CD14-positive monocyte (primary cell): ENCODE measurements at regions not wholly inside any gene's neighbourhood (a gene's known extent, or its start where the extent isn't known, plus 50 kb on each side); places are given as distances from the start of the nearest gene placed in this dataset.

Experiments
- DNase-seq, 3 donors: peaks; one replicate each; pipeline ENCODE4 v3.0.0-alpha.2; 2011 to 2022
- H2AFZ ChIP-seq: 2 replicates; pipeline ENCODE4 v1.6.0; 2012; ENCODE audit warnings: mild to moderate bottlenecking, low read depth, low read length, inconsistent platforms; ENCODE audit not compliant: insufficient read depth, poor library complexity, severe bottlenecking
- H3K27ac ChIP-seq, 2 donors: 1 replicate in 1 of 2; 2 replicates in 1 of 2; pipeline ENCODE4 v1.5.1; 2012 to 2013; ENCODE audit warnings: low read length in 2 of 2, control low read depth in 1 of 2, inconsistent platforms in 1 of 2, low read depth in 1 of 2, mild to moderate bottlenecking in 1 of 2
- H3K27me3 ChIP-seq, 2 donors: one replicate each; pipeline versions ENCODE4 v1.6.0 to v1.6.1; 2011 to 2013; ENCODE audit warnings: low read length in 2 of 2; ENCODE audit not compliant: control insufficient read depth in 2 of 2, insufficient read depth in 2 of 2
- H3K36me3 ChIP-seq, 2 donors: replicated peaks in 1 of 2; 1 replicate in 1 of 2; 2 replicates in 1 of 2; pipeline versions ENCODE4 v1.5.1 to v1.6.1; 2012 to 2013; ENCODE audit warnings: low read length in 2 of 2, control low read depth in 1 of 2, inconsistent platforms in 1 of 2, mild to moderate bottlenecking in 1 of 2; ENCODE audit not compliant: insufficient read depth in 2 of 2, control insufficient read depth in 1 of 2
- H3K4me1 ChIP-seq, 2 donors: 1 replicate in 1 of 2; 2 replicates in 1 of 2; pipeline versions ENCODE4 v1.5.1 to v1.6.1; 2012 to 2013; ENCODE audit warnings: low read length in 2 of 2, control low read depth in 1 of 2, inconsistent platforms in 1 of 2, mild to moderate bottlenecking in 1 of 2, moderate library complexity in 1 of 2; ENCODE audit not compliant: insufficient read depth in 2 of 2, control insufficient read depth in 1 of 2
- H3K4me2 ChIP-seq: replicated peaks from 2 replicates; pipeline ENCODE3; 2012; ENCODE audit warnings: low read length, moderate library complexity, mild to moderate bottlenecking; ENCODE audit not compliant: poor library complexity, severe bottlenecking; ENCODE audit errors: extremely low read depth
- H3K4me3 ChIP-seq, 3 experiments: fragments of 200-600 bp in 1 of 3; sonication (generic) in 1 of 3; replicated peaks in 1 of 3; 1 replicate in 2 of 3; 2 replicates in 1 of 3; pipeline ENCODE4 v1.5.1; 2011 to 2013; ENCODE audit warnings: low read length in 3 of 3, mild to moderate bottlenecking in 3 of 3, control low read depth in 2 of 3, low read depth in 2 of 3, inconsistent platforms in 1 of 3, moderate library complexity in 1 of 3
- H3K79me2 ChIP-seq: 2 replicates; pipeline ENCODE4 v1.6.0; 2012; ENCODE audit warnings: mild to moderate bottlenecking, control low read depth, inconsistent platforms, low read length, moderate library complexity; ENCODE audit not compliant: insufficient read depth
- H3K9ac ChIP-seq: 2 replicates; pipeline ENCODE4 v1.6.0; 2017; ENCODE audit warnings: low read length, mild to moderate bottlenecking; ENCODE audit not compliant: insufficient read depth, poor library complexity, severe bottlenecking
- H3K9me3 ChIP-seq, 2 donors: replicated peaks in 1 of 2; 1 replicate in 1 of 2; 2 replicates in 1 of 2; pipeline versions ENCODE4 v1.5.1 to v1.6.1; 2012 to 2013; ENCODE audit warnings: low read length in 2 of 2, control low read depth in 1 of 2; ENCODE audit not compliant: control insufficient read depth in 1 of 2, insufficient read depth in 1 of 2
- H4K20me1 ChIP-seq: 2 replicates; pipeline ENCODE4 v1.6.0; 2012; ENCODE audit warnings: mild to moderate bottlenecking, low read length, control low read depth, moderate library complexity; ENCODE audit not compliant: insufficient read depth
- H3K27ac Mint-ChIP-seq, 7 donors: one replicate each; pipeline ENCODE4 v1.8.0; 2020; ENCODE audit warnings: mild to moderate bottlenecking in 7 of 7, mixed read lengths in 7 of 7, moderate library complexity in 6 of 7, inconsistent platforms in 2 of 7
- H3K27me3 Mint-ChIP-seq, 3 donors: one replicate each; pipeline ENCODE4 v1.8.0; 2021 to 2022; ENCODE audit warnings: low read depth in 3 of 3, mild to moderate bottlenecking in 3 of 3, mixed read lengths in 3 of 3, moderate library complexity in 3 of 3, inconsistent platforms in 1 of 3
- H3K36me3 Mint-ChIP-seq, 2 donors: one replicate each; pipeline ENCODE4 v1.8.0; 2020; ENCODE audit warnings: mixed read lengths in 2 of 2, inconsistent platforms in 1 of 2, mild to moderate bottlenecking in 1 of 2
- H3K4me1 Mint-ChIP-seq: one replicate; pipeline ENCODE4 v1.8.0; 2020; ENCODE audit warnings: mild to moderate bottlenecking, mixed read lengths
- H3K4me3 Mint-ChIP-seq, 2 donors: one replicate each; pipeline ENCODE4 v1.8.0; 2020; ENCODE audit warnings: mild to moderate bottlenecking in 2 of 2, mixed read lengths in 2 of 2, moderate library complexity in 1 of 2
- H3K9me3 Mint-ChIP-seq, 7 donors: one replicate each; pipeline ENCODE4 v1.8.0; 2020 to 2022; ENCODE audit warnings: mixed read lengths in 7 of 7, mild to moderate bottlenecking in 6 of 7, moderate library complexity in 6 of 7, inconsistent platforms in 2 of 7
- WGBS: methylation state at CpG from one replicate; pipeline ENCODE4 v1.1.5; 2013; ENCODE audit warnings: missing lambda C conversion rate; ENCODE audit not compliant: insufficient coverage; 5-methylcytosine and 5-hydroxymethylcytosine counted together
- intact Hi-C, 2 donors: fragments of 100-400 bp; cut with micrococcal nuclease; formaldehyde crosslinking; loops; one replicate each; pipeline versions ENCODE4 v1.15.0 to v1.15.1; 2023
- TF ChIP-seq, protein P1 (sequence below): fragments of 200-600 bp; IDR thresholded peaks from one replicate; pipeline ENCODE4 v1.8.0; 2022; ENCODE audit warnings: antibody characterized with exemption, mild to moderate bottlenecking

DNA sequence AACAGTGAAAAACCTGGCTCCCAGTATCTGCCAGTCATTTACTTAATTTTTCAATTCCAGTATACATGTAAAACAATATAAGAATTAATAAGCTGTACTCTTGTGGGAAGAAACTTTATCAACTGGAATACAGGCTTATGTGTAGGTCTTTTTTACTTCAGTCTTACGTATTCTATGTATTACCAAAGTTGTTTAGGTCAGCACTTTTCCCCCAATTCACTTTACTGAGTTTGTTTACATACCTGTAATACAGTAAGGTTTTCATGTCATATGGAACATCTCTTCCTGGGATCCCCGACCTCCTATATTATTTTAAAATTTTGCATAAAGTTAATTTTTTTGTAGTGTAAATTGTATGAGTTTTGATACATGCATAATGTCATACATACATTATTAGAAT, 181.8 kb upstream of the OLFM3 start:
- Histone ChIP-seq H3K9me3 (no peaks in the 10 kb centered on the region), H3K79me2 (no peaks in the 10 kb centered on the region), H3K36me3 (no peaks in the 10 kb centered on the region), H3K4me1 (no peaks in the 10 kb centered on the region), H3K4me2 (no peak overlapping the region), H2AFZ (no peak overlapping the region), H3K9ac (no peak overlapping the region), H3K27me3 (no peaks in the 10 kb centered on the region), H3K27ac (no peak overlapping the region), H3K4me3 (no peak overlapping the region), H4K20me1 (no peaks in the 10 kb centered on the region)
- TF ChIP-seq, protein P1, sequence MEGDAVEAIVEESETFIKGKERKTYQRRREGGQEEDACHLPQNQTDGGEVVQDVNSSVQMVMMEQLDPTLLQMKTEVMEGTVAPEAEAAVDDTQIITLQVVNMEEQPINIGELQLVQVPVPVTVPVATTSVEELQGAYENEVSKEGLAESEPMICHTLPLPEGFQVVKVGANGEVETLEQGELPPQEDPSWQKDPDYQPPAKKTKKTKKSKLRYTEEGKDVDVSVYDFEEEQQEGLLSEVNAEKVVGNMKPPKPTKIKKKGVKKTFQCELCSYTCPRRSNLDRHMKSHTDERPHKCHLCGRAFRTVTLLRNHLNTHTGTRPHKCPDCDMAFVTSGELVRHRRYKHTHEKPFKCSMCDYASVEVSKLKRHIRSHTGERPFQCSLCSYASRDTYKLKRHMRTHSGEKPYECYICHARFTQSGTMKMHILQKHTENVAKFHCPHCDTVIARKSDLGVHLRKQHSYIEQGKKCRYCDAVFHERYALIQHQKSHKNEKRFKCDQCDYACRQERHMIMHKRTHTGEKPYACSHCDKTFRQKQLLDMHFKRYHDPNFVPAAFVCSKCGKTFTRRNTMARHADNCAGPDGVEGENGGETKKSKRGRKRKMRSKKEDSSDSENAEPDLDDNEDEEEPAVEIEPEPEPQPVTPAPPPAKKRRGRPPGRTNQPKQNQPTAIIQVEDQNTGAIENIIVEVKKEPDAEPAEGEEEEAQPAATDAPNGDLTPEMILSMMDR, result no peak
- Mint-ChIP-seq H3K27me3 (no peaks in the 10 kb centered on the region), H3K4me3 (no peak overlapping the region), H3K36me3 (no peaks in the 10 kb centered on the region), H3K9me3 (no peaks in the 10 kb centered on the region), H3K4me1 (no peaks in the 10 kb centered on the region), H3K27ac (no peak overlapping the region)
- intact Hi-C loops, result no loop called here
- WGBS, result no CpG with 5 or more reads among the region's 2 CpGs
- no peak for DNase-seq

DNA sequence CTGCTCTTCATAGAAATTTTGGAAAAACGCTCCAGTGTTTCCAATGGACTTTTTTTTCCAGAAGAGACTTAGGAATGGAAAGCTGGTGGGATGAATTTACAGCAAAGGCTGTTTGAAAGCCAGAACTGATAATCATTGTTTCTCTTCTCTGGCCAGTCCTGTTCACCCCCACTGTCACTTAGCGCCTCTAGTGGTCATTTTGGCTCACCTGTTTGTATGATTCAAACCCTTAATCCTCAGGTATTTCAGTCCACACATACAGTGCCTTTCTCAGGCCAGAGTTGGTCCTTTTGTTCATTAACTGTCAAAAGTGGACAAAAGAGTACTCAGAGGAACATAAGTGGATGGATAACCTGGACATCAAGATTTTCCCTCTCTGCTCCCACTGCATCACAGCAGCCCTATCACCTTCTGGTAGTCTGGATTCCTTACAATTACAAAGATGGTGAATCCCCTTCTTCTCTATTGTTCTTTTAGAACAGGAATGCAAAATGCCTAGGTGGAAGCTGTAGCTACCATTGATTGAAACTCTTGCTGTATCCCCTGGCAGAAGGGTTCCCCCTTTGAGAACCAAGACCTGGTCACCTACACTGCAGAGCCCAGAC, 177.6 kb upstream of the OLFM3 start:
- Histone ChIP-seq H3K79me2 (no peaks in the 10 kb centered on the region), H3K9ac (no peak overlapping the region), H3K27ac (no peak overlapping the region), H4K20me1 (no peaks in the 10 kb centered on the region), H3K36me3 (no peaks in the 10 kb centered on the region), H3K4me3 (no peak overlapping the region), H2AFZ (no peak overlapping the region), H3K4me2 (no peak overlapping the region), H3K9me3 (no peaks in the 10 kb centered on the region), H3K4me1 (no peaks in the 10 kb centered on the region), H3K27me3 (no peaks in the 10 kb centered on the region)
- 20% methylated on average over 1 of the region's 2 CpGs for WGBS
- Mint-ChIP-seq H3K27me3 (no peaks in the 10 kb centered on the region), H3K27ac (peak overlapping the region in 1 of 7 donors; percentile 20), H3K36me3 (no peaks in the 10 kb centered on the region), H3K9me3 (no peaks in the 10 kb centered on the region), H3K4me1 (no peaks in the 10 kb centered on the region), H3K4me3 (no peak overlapping the region)
- intact Hi-C loops, result no loop called here
- TF ChIP-seq, protein P1, result peak; percentile 14
- no peak for DNase-seq
